GM23338 (cell line): ENCODE measurements at regions not wholly inside any gene's neighbourhood (a gene's known extent, or its start where the extent isn't known, plus 50 kb on each side); places are given as distances from the start of the nearest gene placed in this dataset.

Experiments used
- ATAC-seq: fragments of 200-7000 bp; cut with Tn5 transposase; 3 replicates; pipeline ENCODE4 v1.9.1; 2020
- DNase-seq: peaks from one replicate; pipeline ENCODE4 v3.0.0-alpha.2; 2015; ENCODE audit warnings: low spot score
- H2AFZ ChIP-seq: fragments of 200-600 bp; sonication (generic); 2 replicates; pipeline ENCODE4 v1.8.0; 2016; ENCODE audit warnings: antibody characterized with exemption, mild to moderate bottlenecking, moderate library complexity
- H3F3A ChIP-seq: fragments of 200-600 bp; sonication (generic); replicated peaks from 2 replicates; pipeline ENCODE4 v1.8.0; 2017; ENCODE audit warnings: antibody characterized with exemption, mixed run types, low read depth
- H3K27ac ChIP-seq: fragments of 200-600 bp; sonication (generic); 2 replicates; pipeline ENCODE4 v1.6.1; 2016; ENCODE audit warnings: low read depth
- H3K27me3 ChIP-seq: fragments of 200-600 bp; sonication (generic); 2 replicates; pipeline ENCODE4 v1.8.0; 2016; ENCODE audit warnings: mild to moderate bottlenecking, mixed run types, moderate library complexity; ENCODE audit not compliant: insufficient read depth
- H3K36me3 ChIP-seq: fragments of 200-600 bp; sonication (generic); 2 replicates; pipeline ENCODE4 v1.8.0; 2016; ENCODE audit warnings: mild to moderate bottlenecking; ENCODE audit not compliant: insufficient read depth
- H3K4me1 ChIP-seq: fragments of 200-600 bp; sonication (generic); 2 replicates; pipeline ENCODE4 v1.8.0; 2016; ENCODE audit warnings: mild to moderate bottlenecking, moderate library complexity; ENCODE audit not compliant: insufficient read depth
- H3K4me2 ChIP-seq: fragments of 200-600 bp; sonication (generic); 2 replicates; pipeline ENCODE4 v1.7.1; 2017; ENCODE audit warnings: mixed run types
- H3K4me3 ChIP-seq: fragments of 200-600 bp; sonication (generic); 2 replicates; pipeline ENCODE4 v1.6.1; 2016; ENCODE audit warnings: mixed run types
- H3K79me2 ChIP-seq: fragments of 200-600 bp; sonication (generic); replicated peaks from 2 replicates; pipeline ENCODE4 v1.8.0; 2017; ENCODE audit warnings: mild to moderate bottlenecking; ENCODE audit not compliant: insufficient read depth
- H3K9me2 ChIP-seq: fragments of 200-600 bp; sonication (generic); 2 replicates; pipeline ENCODE4 v1.8.0; 2017; ENCODE audit not compliant: insufficient read depth
- H4K20me1 ChIP-seq: fragments of 200-600 bp; sonication (generic); replicated peaks from 2 replicates; pipeline ENCODE4 v1.8.0; 2017; ENCODE audit warnings: mild to moderate bottlenecking; ENCODE audit not compliant: insufficient read depth
- H3K27ac Mint-ChIP-seq: 2 replicates; pipeline ENCODE4 v1.8.0; 2020; ENCODE audit warnings: inconsistent platforms, mild to moderate bottlenecking, moderate library complexity, mixed read lengths
- H3K27me3 Mint-ChIP-seq: 3 replicates; pipeline ENCODE4 v1.8.0; 2022; ENCODE audit warnings: low read depth, mild to moderate bottlenecking, moderate library complexity, mixed read lengths, inconsistent platforms; ENCODE audit not compliant: insufficient read depth, poor library complexity
- H3K36me3 Mint-ChIP-seq: 3 replicates; pipeline ENCODE4 v1.8.0; 2021; ENCODE audit warnings: low read depth, mild to moderate bottlenecking, inconsistent platforms, moderate library complexity, mixed read lengths
- H3K4me1 Mint-ChIP-seq: 3 replicates; pipeline ENCODE4 v1.8.0; 2020; ENCODE audit warnings: mild to moderate bottlenecking, inconsistent platforms, mixed read lengths
- H3K4me3 Mint-ChIP-seq: 3 replicates; pipeline ENCODE4 v1.8.0; 2021; ENCODE audit warnings: moderate library complexity, mild to moderate bottlenecking, inconsistent platforms, mixed read lengths
- H3K9me3 Mint-ChIP-seq: 3 replicates; pipeline ENCODE4 v1.8.0; 2020; ENCODE audit warnings: moderate library complexity, mild to moderate bottlenecking, inconsistent platforms, mixed read lengths
- EZH2 ChIP-seq: fragments of 200-600 bp; sonication (generic); IDR thresholded peaks from one replicate; pipeline ENCODE4 v1.8.0; 2017; ENCODE audit warnings: antibody characterized with exemption, mild to moderate bottlenecking, low read depth; ENCODE audit not compliant: unreplicated experiment
- EZH2phosphoT487 ChIP-seq: fragments of 200-600 bp; sonication (generic); IDR thresholded peaks from one replicate; pipeline ENCODE4 v1.8.1; 2018; ENCODE audit warnings: antibody characterized with exemption; ENCODE audit not compliant: unreplicated experiment
- NANOG ChIP-seq: IDR thresholded peaks from 2 replicates; pipeline ENCODE4 v1.6.1; 2016; ENCODE audit warnings: antibody characterized with exemption, borderline replicate concordance
- POLR2AphosphoS5 ChIP-seq: IDR thresholded peaks from 2 replicates; pipeline ENCODE4 v1.6.1; 2016; ENCODE audit warnings: antibody characterized with exemption, low read depth
- STAT1 ChIP-seq: IDR thresholded peaks from one replicate; pipeline ENCODE4 v1.6.1; 2016; ENCODE audit warnings: antibody characterized with exemption; ENCODE audit not compliant: unreplicated experiment
- ZNF114 ChIP-seq: fragments of 250-450 bp; sonication (Bioruptor Pico); IDR thresholded peaks from 2 replicates; pipeline ENCODE4 v1.5.0; 2020; ENCODE audit warnings: mild to moderate bottlenecking, moderate library complexity
- ZNF331 ChIP-seq: fragments of 250-450 bp; sonication (Bioruptor Pico); IDR thresholded peaks from 2 replicates; pipeline ENCODE4 v1.5.0; 2020; ENCODE audit warnings: low read depth, mild to moderate bottlenecking, moderate library complexity
- TF ChIP-seq, protein P1 (sequence below): fragments of 250-450 bp; sonication (Bioruptor Pico); IDR thresholded peaks from 2 replicates; pipeline ENCODE4 v1.5.0; 2020; ENCODE audit warnings: mild to moderate bottlenecking, moderate library complexity
- TF ChIP-seq, protein P2 (sequence below): IDR thresholded peaks from 2 replicates; pipeline ENCODE4 v1.6.1; 2016; ENCODE audit warnings: antibody characterized with exemption
- TF ChIP-seq, protein P3 (sequence below), 2 experiments: fragments of 200-600 bp in 1 of 2; sonication (generic) in 1 of 2; conservative IDR thresholded peaks; 2 replicates each; pipeline versions ENCODE4 v1.5.1 to v1.6.1; 2016 to 2017; ENCODE audit warnings: antibody characterized with exemption in 2 of 2, low read depth in 2 of 2, mild to moderate bottlenecking in 2 of 2, moderate library complexity in 1 of 2

GRCh38 chr6:133697666-133698065, 191.2 kb upstream of the TCF21 start (continued):
- TF ChIP-seq, protein P1, sequence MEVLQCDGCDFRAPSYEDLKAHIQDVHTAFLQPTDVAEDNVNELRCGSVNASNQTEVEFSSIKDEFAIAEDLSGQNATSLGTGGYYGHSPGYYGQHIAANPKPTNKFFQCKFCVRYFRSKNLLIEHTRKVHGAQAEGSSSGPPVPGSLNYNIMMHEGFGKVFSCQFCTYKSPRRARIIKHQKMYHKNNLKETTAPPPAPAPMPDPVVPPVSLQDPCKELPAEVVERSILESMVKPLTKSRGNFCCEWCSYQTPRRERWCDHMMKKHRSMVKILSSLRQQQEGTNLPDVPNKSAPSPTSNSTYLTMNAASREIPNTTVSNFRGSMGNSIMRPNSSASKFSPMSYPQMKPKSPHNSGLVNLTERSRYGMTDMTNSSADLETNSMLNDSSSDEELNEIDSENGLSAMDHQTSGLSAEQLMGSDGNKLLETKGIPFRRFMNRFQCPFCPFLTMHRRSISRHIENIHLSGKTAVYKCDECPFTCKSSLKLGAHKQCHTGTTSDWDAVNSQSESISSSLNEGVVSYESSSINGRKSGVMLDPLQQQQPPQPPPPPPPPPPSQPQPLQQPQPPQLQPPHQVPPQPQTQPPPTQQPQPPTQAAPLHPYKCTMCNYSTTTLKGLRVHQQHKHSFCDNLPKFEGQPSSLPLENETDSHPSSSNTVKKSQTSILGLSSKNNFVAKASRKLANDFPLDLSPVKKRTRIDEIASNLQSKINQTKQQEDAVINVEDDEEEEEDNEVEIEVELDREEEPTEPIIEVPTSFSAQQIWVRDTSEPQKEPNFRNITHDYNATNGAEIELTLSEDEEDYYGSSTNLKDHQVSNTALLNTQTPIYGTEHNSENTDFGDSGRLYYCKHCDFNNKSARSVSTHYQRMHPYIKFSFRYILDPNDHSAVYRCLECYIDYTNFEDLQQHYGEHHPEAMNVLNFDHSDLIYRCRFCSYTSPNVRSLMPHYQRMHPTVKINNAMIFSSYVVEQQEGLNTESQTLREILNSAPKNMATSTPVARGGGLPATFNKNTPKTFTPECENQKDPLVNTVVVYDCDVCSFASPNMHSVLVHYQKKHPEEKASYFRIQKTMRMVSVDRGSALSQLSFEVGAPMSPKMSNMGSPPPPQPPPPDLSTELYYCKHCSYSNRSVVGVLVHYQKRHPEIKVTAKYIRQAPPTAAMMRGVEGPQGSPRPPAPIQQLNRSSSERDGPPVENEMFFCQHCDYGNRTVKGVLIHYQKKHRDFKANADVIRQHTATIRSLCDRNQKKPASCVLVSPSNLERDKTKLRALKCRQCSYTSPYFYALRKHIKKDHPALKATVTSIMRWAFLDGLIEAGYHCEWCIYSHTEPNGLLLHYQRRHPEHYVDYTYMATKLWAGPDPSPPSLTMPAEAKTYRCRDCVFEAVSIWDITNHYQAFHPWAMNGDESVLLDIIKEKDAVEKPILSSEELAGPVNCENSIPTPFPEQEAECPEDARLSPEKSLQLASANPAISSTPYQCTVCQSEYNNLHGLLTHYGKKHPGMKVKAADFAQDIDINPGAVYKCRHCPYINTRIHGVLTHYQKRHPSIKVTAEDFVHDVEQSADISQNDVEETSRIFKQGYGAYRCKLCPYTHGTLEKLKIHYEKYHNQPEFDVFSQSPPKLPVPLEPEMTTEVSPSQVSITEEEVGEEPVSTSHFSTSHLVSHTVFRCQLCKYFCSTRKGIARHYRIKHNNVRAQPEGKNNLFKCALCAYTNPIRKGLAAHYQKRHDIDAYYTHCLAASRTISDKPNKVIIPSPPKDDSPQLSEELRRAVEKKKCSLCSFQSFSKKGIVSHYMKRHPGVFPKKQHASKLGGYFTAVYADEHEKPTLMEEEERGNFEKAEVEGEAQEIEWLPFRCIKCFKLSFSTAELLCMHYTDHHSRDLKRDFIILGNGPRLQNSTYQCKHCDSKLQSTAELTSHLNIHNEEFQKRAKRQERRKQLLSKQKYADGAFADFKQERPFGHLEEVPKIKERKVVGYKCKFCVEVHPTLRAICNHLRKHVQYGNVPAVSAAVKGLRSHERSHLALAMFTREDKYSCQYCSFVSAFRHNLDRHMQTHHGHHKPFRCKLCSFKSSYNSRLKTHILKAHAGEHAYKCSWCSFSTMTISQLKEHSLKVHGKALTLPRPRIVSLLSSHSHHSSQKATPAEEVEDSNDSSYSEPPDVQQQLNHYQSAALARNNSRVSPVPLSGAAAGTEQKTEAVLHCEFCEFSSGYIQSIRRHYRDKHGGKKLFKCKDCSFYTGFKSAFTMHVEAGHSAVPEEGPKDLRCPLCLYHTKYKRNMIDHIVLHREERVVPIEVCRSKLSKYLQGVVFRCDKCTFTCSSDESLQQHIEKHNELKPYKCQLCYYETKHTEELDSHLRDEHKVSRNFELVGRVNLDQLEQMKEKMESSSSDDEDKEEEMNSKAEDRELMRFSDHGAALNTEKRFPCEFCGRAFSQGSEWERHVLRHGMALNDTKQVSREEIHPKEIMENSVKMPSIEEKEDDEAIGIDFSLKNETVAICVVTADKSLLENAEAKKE, result no peak
- TF ChIP-seq ZNF114, result no peak
- TF ChIP-seq ZNF331, result no peak
- TF ChIP-seq NANOG, result no peak
- TF ChIP-seq, protein P2, sequence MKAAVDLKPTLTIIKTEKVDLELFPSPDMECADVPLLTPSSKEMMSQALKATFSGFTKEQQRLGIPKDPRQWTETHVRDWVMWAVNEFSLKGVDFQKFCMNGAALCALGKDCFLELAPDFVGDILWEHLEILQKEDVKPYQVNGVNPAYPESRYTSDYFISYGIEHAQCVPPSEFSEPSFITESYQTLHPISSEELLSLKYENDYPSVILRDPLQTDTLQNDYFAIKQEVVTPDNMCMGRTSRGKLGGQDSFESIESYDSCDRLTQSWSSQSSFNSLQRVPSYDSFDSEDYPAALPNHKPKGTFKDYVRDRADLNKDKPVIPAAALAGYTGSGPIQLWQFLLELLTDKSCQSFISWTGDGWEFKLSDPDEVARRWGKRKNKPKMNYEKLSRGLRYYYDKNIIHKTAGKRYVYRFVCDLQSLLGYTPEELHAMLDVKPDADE, result no peak
- TF ChIP-seq STAT1, result no peak
- no peak for TF ChIP-seq EZH2
- no peak for TF ChIP-seq POLR2AphosphoS5

GRCh38 chr6:133698272-133698671, 190.6 kb upstream of the TCF21 start:
- Histone ChIP-seq H4K20me1 (no peaks in the 10 kb centered on the region), H3K4me3 (no peak overlapping the region), H3K4me2 (no peak overlapping the region), H3K27ac (no peak overlapping the region), H3K9me2 (no peaks in the 10 kb centered on the region), H3K79me2 (no peaks in the 10 kb centered on the region), H3K27me3 (no peaks in the 10 kb centered on the region), H3F3A (no peaks in the 10 kb centered on the region), H3K36me3 (no peaks in the 10 kb centered on the region), H3K4me1 (no peaks in the 10 kb centered on the region), H2AFZ (no peak overlapping the region)
- Mint-ChIP-seq H3K36me3 (peaks cover 24% of the 10 kb centered on the region), H3K27ac (no peak overlapping the region), H3K4me3 (no peak overlapping the region), H3K4me1 (peaks cover 4% of the 10 kb centered on the region; the same call in 1 of the 3 replicates), H3K27me3 (no peaks in the 10 kb centered on the region), H3K9me3 (no peaks in the 10 kb centered on the region; the same call in 1 of the 3 replicates)
- ATAC-seq (no peak), DNase-seq (no peak)
- TF ChIP-seq, protein P3, sequence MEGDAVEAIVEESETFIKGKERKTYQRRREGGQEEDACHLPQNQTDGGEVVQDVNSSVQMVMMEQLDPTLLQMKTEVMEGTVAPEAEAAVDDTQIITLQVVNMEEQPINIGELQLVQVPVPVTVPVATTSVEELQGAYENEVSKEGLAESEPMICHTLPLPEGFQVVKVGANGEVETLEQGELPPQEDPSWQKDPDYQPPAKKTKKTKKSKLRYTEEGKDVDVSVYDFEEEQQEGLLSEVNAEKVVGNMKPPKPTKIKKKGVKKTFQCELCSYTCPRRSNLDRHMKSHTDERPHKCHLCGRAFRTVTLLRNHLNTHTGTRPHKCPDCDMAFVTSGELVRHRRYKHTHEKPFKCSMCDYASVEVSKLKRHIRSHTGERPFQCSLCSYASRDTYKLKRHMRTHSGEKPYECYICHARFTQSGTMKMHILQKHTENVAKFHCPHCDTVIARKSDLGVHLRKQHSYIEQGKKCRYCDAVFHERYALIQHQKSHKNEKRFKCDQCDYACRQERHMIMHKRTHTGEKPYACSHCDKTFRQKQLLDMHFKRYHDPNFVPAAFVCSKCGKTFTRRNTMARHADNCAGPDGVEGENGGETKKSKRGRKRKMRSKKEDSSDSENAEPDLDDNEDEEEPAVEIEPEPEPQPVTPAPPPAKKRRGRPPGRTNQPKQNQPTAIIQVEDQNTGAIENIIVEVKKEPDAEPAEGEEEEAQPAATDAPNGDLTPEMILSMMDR (conservative IDR thresholded peaks at IDR 0.05; ENCODE audit: low read depth in 2 of 2), result no peak
- no peak for TF ChIP-seq ZNF331
- TF ChIP-seq, protein P2, result no peak
- no peak for TF ChIP-seq NANOG
- no peak for TF ChIP-seq EZH2phosphoT487
